CD4-positive, alpha-beta T cell treated with Interleukin-4 for 4 hours (primary cell): ENCODE measurements at regions not wholly inside any gene's neighbourhood (a gene's known extent, or its start where the extent isn't known, plus 50 kb on each side); places are given as distances from the start of the nearest gene placed in this dataset.
"Not testable (repeated sequence)": the region's sequence is repeated elsewhere in the genome, so short reads cannot be mapped to it uniquely, and the experiment has no call there.

ENCODE experiments used
- DNase-seq: peaks from one replicate; pipeline ENCODE4 v3.0.0-alpha.2; 2020

DNA sequence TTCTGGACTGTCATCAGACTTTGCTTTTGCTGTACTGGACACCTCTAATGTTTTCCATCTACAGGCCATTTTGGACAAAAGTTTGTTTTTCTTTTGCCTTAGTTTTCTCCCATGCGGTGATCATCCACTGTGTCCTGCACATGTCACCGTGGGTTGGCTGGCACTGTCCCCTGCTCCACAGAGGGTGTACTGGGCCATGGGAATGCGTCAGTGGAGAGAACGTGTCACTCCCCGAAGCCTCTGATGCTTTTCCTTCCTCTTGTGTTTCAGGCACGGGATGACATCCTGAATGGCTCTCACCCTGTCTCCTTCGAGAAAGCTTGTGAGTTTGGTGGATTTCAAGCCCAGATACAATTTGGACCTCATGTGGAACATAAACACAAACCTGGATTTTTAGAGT is 385.0 kb upstream of the TPM1 start:
- DNase-seq = not testable (repeated sequence)

GRCh38 chr15:62658498-62658897 is 384.0 kb upstream of the TPM1 start:
- no peak for DNase-seq

- no peak for DNase-seq
Measured at GRCh38 chr15:62663547-62663946, 379.0 kb upstream of the TPM1 start.

DNA sequence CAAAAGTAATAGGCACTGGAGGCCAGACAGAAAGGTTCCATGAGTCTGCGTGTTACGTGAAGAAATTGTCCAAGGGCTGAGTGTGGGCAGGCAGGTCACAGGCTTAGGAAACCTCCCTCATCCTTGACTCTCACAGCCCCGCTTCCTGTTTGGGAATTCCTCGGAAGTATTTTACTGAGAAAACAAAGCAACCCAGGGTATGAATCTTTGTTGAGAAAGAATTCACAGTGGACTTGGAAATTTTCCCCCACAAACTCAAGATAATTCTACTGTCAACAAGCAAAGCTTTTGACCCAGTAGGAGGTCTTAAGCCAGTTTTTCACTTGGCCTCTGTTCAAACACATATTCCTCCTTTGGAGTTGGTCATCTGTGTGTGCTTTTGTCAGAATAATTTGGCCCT is 377.1 kb upstream of the TPM1 start:
- DNase-seq = no peak

GRCh38 chr15:62666046-62666445 is 376.5 kb upstream of the TPM1 start:
- DNase-seq = no peak

- no peak for DNase-seq
Measured at GRCh38 chr15:62672268-62672667, 370.3 kb upstream of the TPM1 start.

DNA sequence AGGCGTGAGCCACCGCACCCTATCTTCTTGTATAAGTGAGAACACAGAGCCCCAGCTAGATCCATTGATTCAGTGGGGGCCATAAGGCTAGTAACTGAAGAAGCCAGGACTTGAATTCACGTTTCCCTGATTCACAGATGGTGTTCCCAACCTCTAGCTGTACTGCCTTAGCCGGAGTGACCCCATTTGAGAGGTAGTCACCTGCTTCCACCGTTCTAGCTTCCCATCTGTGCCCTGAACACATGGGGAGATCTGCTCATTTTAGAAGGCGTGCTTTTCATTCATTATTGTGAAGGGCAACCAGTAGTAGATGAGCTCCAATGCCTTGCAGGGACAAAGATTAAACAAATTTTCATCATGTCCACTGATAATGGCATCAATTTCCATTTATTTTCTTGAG is 365.7 kb upstream of the TPM1 start:
- no peak for DNase-seq

GRCh38 chr15:62681939-62682896 is 360.3 kb upstream of the TPM1 start:
- no peak for DNase-seq

DNA sequence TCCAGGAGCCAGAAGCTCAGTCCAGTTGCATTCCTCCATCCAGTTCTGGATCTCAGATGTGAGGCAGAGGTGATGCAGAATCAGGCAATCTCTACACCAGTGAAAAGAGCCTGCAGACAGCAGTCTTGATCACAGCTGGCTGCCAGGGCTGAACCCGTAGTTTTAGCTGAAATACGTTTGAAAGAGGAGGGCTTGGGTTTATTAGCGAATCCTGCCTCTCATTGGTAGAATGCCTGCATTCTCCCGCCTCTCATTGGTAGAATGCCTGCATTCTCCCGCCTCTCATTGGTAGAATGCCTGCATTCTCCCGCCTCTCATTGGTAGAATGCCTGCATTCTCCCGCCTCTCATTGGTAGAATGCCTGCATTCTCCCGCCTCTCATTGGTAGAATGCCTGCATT is 359.4 kb upstream of the TPM1 start:
- not testable (repeated sequence) for DNase-seq

DNA sequence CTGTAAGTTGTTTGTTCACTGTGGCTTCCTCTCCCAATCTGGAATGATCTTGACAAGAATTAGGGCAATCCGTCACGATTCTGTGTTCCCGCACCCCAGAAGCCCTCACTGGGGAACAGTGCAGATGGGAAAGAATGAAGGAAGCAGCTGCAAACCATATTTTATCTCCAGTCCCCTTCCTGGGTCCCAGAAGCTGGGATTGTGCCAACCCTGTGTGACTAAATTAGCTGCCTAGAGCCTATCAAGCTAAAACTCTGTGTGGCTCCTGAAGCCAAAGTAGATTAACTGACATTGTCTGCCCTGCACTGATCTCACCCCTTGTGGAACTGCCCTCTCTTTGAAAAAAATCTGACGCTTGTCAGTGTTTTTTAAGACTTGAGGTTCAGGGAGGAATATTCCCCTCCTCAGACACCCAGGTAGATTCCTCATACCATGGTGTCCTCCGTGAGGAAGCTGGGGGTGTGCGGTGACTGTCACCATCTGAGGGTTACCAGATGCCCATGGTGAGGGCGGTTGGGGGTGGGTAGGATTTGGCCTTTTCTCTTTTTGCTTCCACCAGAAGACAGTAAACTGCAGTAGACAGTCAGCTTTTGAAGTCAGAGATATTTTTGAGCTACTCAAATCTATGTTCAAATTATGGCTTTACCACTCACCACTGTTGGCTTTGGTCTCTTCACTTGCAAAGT is 358.3 kb upstream of the TPM1 start:
- no peak for DNase-seq

GRCh38 chr15:62691008-62691407 is 351.5 kb upstream of the TPM1 start:
- DNase-seq = no peak

- DNase-seq = no peak
Measured at GRCh38 chr15:62697636-62698035, 344.9 kb upstream of the TPM1 start.

DNA sequence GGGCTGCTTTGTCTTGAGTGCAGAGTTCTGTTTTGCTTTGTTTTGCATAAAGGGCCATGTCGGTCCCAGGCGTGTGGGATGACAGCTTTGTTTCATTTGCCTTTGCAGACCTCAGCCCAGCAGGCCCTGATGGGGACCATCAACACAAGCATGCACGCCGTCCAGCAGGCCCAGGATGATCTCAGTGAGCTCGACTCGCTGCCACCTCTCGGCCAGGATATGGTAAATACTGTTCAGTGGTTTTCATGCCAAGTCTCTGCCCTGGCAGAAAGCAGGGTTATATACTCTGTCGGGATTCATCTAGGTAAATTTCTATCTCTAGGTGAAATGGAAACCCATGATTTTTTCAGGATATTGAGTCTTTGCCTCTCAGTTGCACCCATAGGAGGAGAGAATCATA is 343.9 kb upstream of the TPM1 start:
- no peak for DNase-seq

DNA sequence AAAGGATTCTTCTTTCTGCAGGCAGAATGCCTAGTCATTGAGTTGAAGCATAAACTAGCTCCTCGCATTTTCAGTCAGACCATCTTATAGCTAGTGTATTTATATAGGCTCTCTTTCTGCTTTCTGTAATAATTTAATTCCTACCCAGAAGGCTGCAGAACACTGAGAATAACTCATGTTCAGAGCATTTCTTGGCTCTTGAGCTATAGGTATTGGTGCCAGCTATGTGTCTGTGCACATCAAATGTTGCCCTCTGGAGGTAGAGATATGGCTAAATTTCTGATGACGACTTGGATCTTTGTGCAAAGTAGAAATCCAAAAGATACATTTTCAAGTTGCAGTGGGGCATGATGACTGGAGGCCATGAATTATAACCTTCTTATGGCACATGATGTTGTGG is 336.2 kb upstream of the TPM1 start:
- no peak for DNase-seq

GRCh38 chr15:62708470-62708869 is 334.1 kb upstream of the TPM1 start:
- no peak for DNase-seq

GRCh38 chr15:62709261-62709660 is 333.3 kb upstream of the TPM1 start:
- DNase-seq = no peak

DNA sequence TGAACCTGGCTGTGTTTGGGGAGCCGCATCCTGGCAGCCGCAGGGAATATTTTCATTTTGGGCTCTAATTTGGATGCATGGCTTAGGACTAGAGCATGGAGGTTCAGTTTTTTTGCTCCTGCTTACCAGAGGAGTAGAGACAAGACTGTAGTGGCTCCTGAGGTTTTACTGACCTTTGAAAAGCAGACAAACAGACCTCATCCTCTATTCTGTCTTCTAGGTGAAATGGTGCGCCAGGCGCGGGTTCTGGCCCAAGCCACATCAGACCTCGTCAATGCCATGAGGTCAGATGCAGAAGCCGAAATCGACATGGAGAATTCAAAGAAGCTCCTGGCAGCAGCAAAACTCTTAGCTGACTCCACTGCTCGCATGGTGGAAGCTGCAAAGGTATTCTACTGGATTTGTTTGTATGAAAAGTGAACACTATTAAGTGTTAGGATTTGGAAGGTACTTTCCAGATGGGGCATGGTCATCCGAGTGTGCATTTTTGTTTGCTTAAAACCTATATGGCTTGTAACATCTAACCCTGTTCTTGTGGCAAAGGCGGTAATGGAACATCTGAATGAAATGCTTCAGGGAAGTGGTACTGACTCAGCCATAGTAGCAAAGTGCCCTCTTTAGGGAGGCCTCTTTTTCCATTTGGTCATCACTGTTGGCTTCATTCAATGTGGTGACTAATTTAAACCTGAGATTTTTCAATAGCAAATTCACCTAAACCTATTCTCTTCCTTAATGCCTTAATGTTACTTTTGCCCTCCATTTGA is 330.7 kb upstream of the TPM1 start:
- no peak for DNase-seq

GRCh38 chr15:62712455-62712839 is 330.1 kb upstream of the TPM1 start:
- DNase-seq = no peak

GRCh38 chr15:62715946-62716345 is 326.6 kb upstream of the TPM1 start:
- no peak for DNase-seq

DNA sequence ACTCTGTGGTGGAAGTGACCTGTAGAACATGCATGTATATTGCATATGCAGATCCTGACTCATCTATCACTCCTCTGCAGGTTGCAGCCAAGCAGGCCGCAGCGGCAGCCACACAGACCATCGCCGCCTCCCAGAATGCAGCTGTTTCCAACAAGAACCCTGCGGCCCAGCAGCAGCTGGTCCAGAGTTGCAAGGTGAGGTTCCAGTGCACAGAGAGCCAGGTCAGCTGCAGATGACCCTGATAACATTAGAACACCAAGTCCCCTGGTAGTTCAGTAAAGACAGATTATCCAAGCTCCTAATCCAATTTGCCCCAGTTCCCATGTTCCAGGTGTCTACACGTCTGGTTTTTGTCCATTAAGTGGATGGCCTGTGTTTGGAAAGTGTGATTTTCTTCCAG is 325.1 kb upstream of the TPM1 start:
- DNase-seq = no peak

GRCh38 chr15:62719316-62719715 is 323.2 kb upstream of the TPM1 start:
- DNase-seq = no peak

DNA sequence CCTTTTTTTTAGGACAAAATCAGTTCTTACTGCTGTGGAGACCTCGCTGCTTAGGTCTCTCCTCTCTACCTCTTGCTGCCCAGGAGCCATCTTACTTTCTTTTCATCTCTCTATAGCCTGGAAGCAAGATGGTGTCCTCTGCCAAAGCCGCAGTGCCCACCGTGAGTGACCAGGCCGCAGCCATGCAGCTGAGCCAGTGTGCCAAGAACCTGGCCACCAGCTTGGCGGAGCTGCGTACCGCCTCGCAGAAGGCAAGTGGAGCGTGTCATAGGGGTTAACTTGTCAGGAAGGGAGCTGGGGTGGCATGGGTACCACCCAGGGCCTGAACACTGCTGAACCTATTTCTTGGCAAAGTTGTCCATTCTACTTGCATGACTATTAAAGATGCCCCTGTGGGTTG is 320.3 kb upstream of the TPM1 start:
- DNase-seq = no peak

- DNase-seq = no peak
Measured at GRCh38 chr15:62726461-62726860, 316.1 kb upstream of the TPM1 start.

DNA sequence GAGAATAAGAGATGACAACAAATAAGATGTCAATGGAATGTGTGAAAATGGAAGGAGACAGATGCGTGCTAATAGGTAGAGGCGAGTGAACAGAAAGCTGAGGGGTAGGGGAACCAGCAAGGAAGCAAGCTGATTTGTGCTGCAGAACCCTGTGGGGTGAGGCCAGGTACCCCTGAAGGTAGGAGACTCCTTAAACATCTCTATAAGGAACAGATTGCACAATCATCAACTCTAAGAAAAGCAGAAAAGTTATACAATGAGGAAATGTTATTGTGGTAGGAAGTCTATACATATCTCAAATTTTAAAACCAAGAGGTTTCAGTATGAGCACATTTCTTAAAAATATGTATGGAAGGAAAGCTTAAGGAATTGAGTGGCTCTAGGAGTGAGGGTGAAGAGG is 315.0 kb upstream of the TPM1 start:
- DNase-seq = no peak
